NK-92 (cell line): ENCODE measurements at regions not wholly inside any gene's neighbourhood (a gene's known extent, or its start where the extent isn't known, plus 50 kb on each side); places are given as distances from the start of the nearest gene placed in this dataset.
"Not testable (repeated sequence)": the region's sequence is repeated elsewhere in the genome, so short reads cannot be mapped to it uniquely, and the experiment has no call there.

ENCODE experiments used
- DNase-seq: peaks from one replicate; lab custom pipeline; 2025; ENCODE audit not compliant: unreplicated experiment; lab: John Stamatoyannopoulos, UW

GRCh38 chr1:238404921-238405320 is 514.2 kb upstream of the ZP4 start:
- no peak for DNase-seq

- DNase-seq: no peak
Measured at GRCh38 chr1:238404481-238404880, 513.8 kb upstream of the ZP4 start.

GRCh38 chr1:238401144-238401543 is 510.4 kb upstream of the ZP4 start:
- no peak for DNase-seq

- no peak for DNase-seq
Measured at GRCh38 chr1:238399558-238399957, 508.8 kb upstream of the ZP4 start.

GRCh38 chr1:238396140-238396539 is 505.4 kb upstream of the ZP4 start:
- no peak for DNase-seq

GRCh38 chr1:238384381-238384780 is 493.7 kb upstream of the ZP4 start:
- DNase-seq: no peak

- DNase-seq: no peak
Measured at GRCh38 chr1:238380167-238380566, 489.4 kb upstream of the ZP4 start.

- DNase-seq: not testable (repeated sequence)
Measured at GRCh38 chr1:238379446-238379845, 488.7 kb upstream of the ZP4 start.

GRCh38 chr1:238377280-238377919 is 486.7 kb upstream of the ZP4 start:
- DNase-seq: no peak

GRCh38 chr1:238370599-238370998 is 479.9 kb upstream of the ZP4 start:
- no peak for DNase-seq

GRCh38 chr1:238364214-238364892 is 473.6 kb upstream of the ZP4 start:
- DNase-seq: no peak

- DNase-seq: no peak
Measured at GRCh38 chr1:238360474-238360873, 469.8 kb upstream of the ZP4 start.

- no peak for DNase-seq
Measured at GRCh38 chr1:238350471-238350870, 459.7 kb upstream of the ZP4 start.

- DNase-seq: no peak
Measured at GRCh38 chr1:238346340-238346739, 455.6 kb upstream of the ZP4 start.

- DNase-seq: no peak
Measured at GRCh38 chr1:238345837-238346236, 455.1 kb upstream of the ZP4 start.

GRCh38 chr1:238343852-238344251 is 453.1 kb upstream of the ZP4 start:
- no peak for DNase-seq

- DNase-seq: no peak
Measured at GRCh38 chr1:238341395-238341794, 450.7 kb upstream of the ZP4 start.

- DNase-seq: no peak
Measured at GRCh38 chr1:238340989-238341388, 450.3 kb upstream of the ZP4 start.

- DNase-seq: no peak
Measured at GRCh38 chr1:238336531-238336930, 445.8 kb upstream of the ZP4 start.

- no peak for DNase-seq
Measured at GRCh38 chr1:238334170-238334569, 443.4 kb upstream of the ZP4 start.

- no peak for DNase-seq
Measured at GRCh38 chr1:238331557-238331956, 440.8 kb upstream of the ZP4 start.

GRCh38 chr1:238329671-238330070 is 438.9 kb upstream of the ZP4 start:
- no peak for DNase-seq

GRCh38 chr1:238327033-238327432 is 436.3 kb upstream of the ZP4 start:
- DNase-seq: not testable (repeated sequence)
